GM12878 (cell line): ENCODE measurements at regions not wholly inside any gene's neighbourhood (a gene's known extent, or its start where the extent isn't known, plus 50 kb on each side); places are given as distances from the start of the nearest gene placed in this dataset.

ENCODE experiments used
- ATAC-seq: fragments of 200-7000 bp; cut with Tn5 transposase; 3 replicates; pipeline ENCODE4 v1.9.1; 2020; ENCODE audit warnings: mild to moderate bottlenecking, moderate library complexity
- BruUV-seq: library from RNA; stranded (reverse); fragments of 400-500 nt; replicated peaks from 2 replicates; lab custom pipeline; 2021; lab: Mats Ljungman, UMichigan
- CTCF ChIA-PET: fragments of 300-600 bp; sonication (Branson Sonifier 250); formaldehyde crosslinking; extraction: SDS; loops from one replicate; lab custom pipeline; 2021; ENCODE audit warnings: inconsistent platforms; lab: Yijun Ruan, JAX
- POLR2A ChIA-PET: fragments of 350-600 bp; formaldehyde crosslinking; extraction: SDS; loops from one replicate; lab custom pipeline; 2021; ENCODE audit warnings: inconsistent platforms; lab: Charles Lee
- RAD21 ChIA-PET: fragments of 300-600 bp; sonication (Branson Sonifier 250); formaldehyde crosslinking; loops from one replicate; lab custom pipeline; 2023; ENCODE audit warnings: antibody characterized with exemption; ENCODE audit not compliant: unreplicated experiment; lab: Charles Lee
- SMC1A ChIA-PET: fragments of 300-600 bp; sonication (Branson Sonifier 250); formaldehyde crosslinking; loops from one replicate; lab custom pipeline; 2023; ENCODE audit not compliant: unreplicated experiment, uncharacterized antibody; lab: Charles Lee
- DNase-seq: peaks from one replicate; pipeline ENCODE4 v3.0.0-alpha.2; 2011; ENCODE audit warnings: low read depth, low spot score
- FAIRE-seq: peaks from 3 replicates; lab custom pipeline; 2011; peaks lifted over from hg19 to GRCh38; lab: Jason Lieb, UNC
- H2AFZ ChIP-seq: 2 replicates; pipeline ENCODE4 v1.6.0; 2011; ENCODE audit warnings: low read depth, low read length, control low read depth; ENCODE audit not compliant: control insufficient read depth
- H3K27ac ChIP-seq: 2 replicates; pipeline ENCODE4 v1.5.1; 2011; ENCODE audit warnings: control low read depth; ENCODE audit not compliant: control insufficient read depth, insufficient read depth
- H3K27me3 ChIP-seq, 2 experiments: replicated peaks in 1 of 2; 2 replicates each; pipeline versions ENCODE4 v1.6.0 to v1.6.1; 2011; ENCODE audit warnings: low read length in 1 of 2; ENCODE audit not compliant: control insufficient read depth in 2 of 2, insufficient read depth in 2 of 2
- H3K36me3 ChIP-seq, 2 experiments: 2 replicates each; pipeline ENCODE4 v1.5.1; 2011; ENCODE audit warnings: low read length in 1 of 2; ENCODE audit not compliant: control insufficient read depth in 2 of 2, insufficient read depth in 2 of 2
- H3K4me1 ChIP-seq: 2 replicates; pipeline ENCODE4 v1.6.1; 2011; ENCODE audit warnings: mild to moderate bottlenecking, low read length, moderate library complexity, mixed read lengths; ENCODE audit not compliant: control insufficient read depth, insufficient read depth
- H3K4me2 ChIP-seq: 2 replicates; pipeline ENCODE4 v1.6.0; 2011; ENCODE audit warnings: control low read depth; ENCODE audit not compliant: control insufficient read depth, insufficient read depth
- H3K4me3 ChIP-seq: fragments of 200-600 bp; sonication (generic); 2 replicates; pipeline ENCODE4 v1.5.1; 2016
- H3K79me2 ChIP-seq: 2 replicates; pipeline ENCODE4 v1.6.0; 2011; ENCODE audit warnings: low read length; ENCODE audit not compliant: control insufficient read depth, insufficient read depth
- H3K9ac ChIP-seq: 2 replicates; pipeline ENCODE4 v1.8.0; 2011; ENCODE audit warnings: low read length, control low read depth, mixed read lengths; ENCODE audit not compliant: control insufficient read depth, insufficient read depth
- H3K9me3 ChIP-seq: replicated peaks from 3 replicates; pipeline ENCODE4 v1.5.1; 2011; ENCODE audit warnings: mild to moderate bottlenecking, low read length; ENCODE audit not compliant: control insufficient read depth, insufficient read depth
- H4K20me1 ChIP-seq: 2 replicates; pipeline ENCODE4 v1.6.0; 2011; ENCODE audit not compliant: control insufficient read depth, insufficient read depth
- CHD2 ChIP-seq: IDR thresholded peaks from 2 replicates; pipeline ENCODE4 v1.6.1; 2011; ENCODE audit warnings: low read depth, low read length, improper control_type of control experiment, borderline replicate concordance
- E2F8 ChIP-seq: fragments of 450-650 bp; IDR thresholded peaks from 2 replicates; pipeline ENCODE4 v1.6.1; 2018; ENCODE audit warnings: mild to moderate bottlenecking, low read depth, moderate library complexity; ENCODE audit not compliant: partially characterized antibody
- EZH2 ChIP-seq: IDR thresholded peaks from 2 replicates; pipeline ENCODE4 v1.6.1; 2012; ENCODE audit warnings: low read depth, mild to moderate bottlenecking, control low read depth, inconsistent platforms, low read length, borderline replicate concordance; ENCODE audit not compliant: control insufficient read depth
- FOS ChIP-seq: IDR thresholded peaks from 3 replicates; pipeline ENCODE4 v1.6.1; 2011; ENCODE audit warnings: borderline replicate concordance; ENCODE audit not compliant: insufficient read length; ENCODE audit errors: extremely low read depth
- FOXK2 ChIP-seq: fragments of 450-650 bp; IDR thresholded peaks from 2 replicates; pipeline ENCODE4 v1.6.1; 2017; ENCODE audit warnings: mild to moderate bottlenecking, moderate library complexity
- IRF5 ChIP-seq: fragments of 450-650 bp; IDR thresholded peaks from 2 replicates; pipeline ENCODE4 v1.6.1; 2017; ENCODE audit warnings: borderline replicate concordance
- NRF1 ChIP-seq: conservative IDR thresholded peaks from 2 replicates; pipeline ENCODE4 v1.6.1; 2011; ENCODE audit warnings: mild to moderate bottlenecking, low read depth, low read length, improper control_type of control experiment
- SMAD1 ChIP-seq: fragments of 450-650 bp; IDR thresholded peaks from 2 replicates; pipeline ENCODE4 v1.6.1; 2018; ENCODE audit warnings: mild to moderate bottlenecking, low read depth; ENCODE audit not compliant: partially characterized antibody
- SMAD5 ChIP-seq: IDR thresholded peaks from 2 replicates; pipeline ENCODE4 v1.6.1; 2016; ENCODE audit warnings: antibody characterized with exemption, low read depth
- STAT1 ChIP-seq: fragments of 450-650 bp; conservative IDR thresholded peaks from 2 replicates; pipeline ENCODE4 v1.6.1; 2014; ENCODE audit warnings: antibody characterized with exemption, mild to moderate bottlenecking
- WGBS: methylation state at CpG from one replicate; pipeline ENCODE4 v1.1.6; 2016; ENCODE audit warnings: low lambda C conversion rate; ENCODE audit not compliant: insufficient replicate concordance, insufficient coverage; ENCODE audit errors: missing lambda C conversion rate; 5-methylcytosine and 5-hydroxymethylcytosine counted together
- in situ Hi-C: fragments of 300-500 bp; cut with MboI; formaldehyde crosslinking; loops from 9 replicates; pipeline ENCODE4 v1.14.3; 2018; ENCODE audit warnings: mixed read lengths
- intact Hi-C: fragments of 100-400 bp; cut with micrococcal nuclease; formaldehyde crosslinking; loops from one replicate; pipeline ENCODE4 v1.14.2; 2022; ENCODE audit not compliant: unreplicated experiment
- TF ChIP-seq, protein P1 (sequence below): fragments of 450-650 bp; IDR thresholded peaks from 2 replicates; pipeline ENCODE4 v1.6.1; 2016; ENCODE audit warnings: mild to moderate bottlenecking

- Histone ChIP-seq H3K4me2 (no peak overlapping the region), H3K36me3 (no peaks in the 10 kb centered on the region), H3K9ac (no peak overlapping the region), H3K27ac (no peak overlapping the region), H3K79me2 (no peaks in the 10 kb centered on the region), H3K27me3 (no peaks in the 10 kb centered on the region), H3K4me3 (no peak overlapping the region), H3K9me3 (no peaks in the 10 kb centered on the region), H3K4me1 (no peaks in the 10 kb centered on the region), H4K20me1 (no peaks in the 10 kb centered on the region), H2AFZ (no peak overlapping the region)
- POLR2A ChIA-PET = no interaction called here
- ATAC-seq (no peak), DNase-seq (no peak), FAIRE-seq (no peak)
- 28% methylated on average over 3 of the region's 3 CpGs for WGBS
- BruUV-seq = no TSS peak
- intact Hi-C loops (no loop called here), in situ Hi-C loops (no loop called here)
- SMC1A ChIA-PET = no interaction called here
- no peak for TF ChIP-seq FOXK2
- no peak for TF ChIP-seq SMAD1
- no peak for TF ChIP-seq IRF5
- TF ChIP-seq, protein P1, sequence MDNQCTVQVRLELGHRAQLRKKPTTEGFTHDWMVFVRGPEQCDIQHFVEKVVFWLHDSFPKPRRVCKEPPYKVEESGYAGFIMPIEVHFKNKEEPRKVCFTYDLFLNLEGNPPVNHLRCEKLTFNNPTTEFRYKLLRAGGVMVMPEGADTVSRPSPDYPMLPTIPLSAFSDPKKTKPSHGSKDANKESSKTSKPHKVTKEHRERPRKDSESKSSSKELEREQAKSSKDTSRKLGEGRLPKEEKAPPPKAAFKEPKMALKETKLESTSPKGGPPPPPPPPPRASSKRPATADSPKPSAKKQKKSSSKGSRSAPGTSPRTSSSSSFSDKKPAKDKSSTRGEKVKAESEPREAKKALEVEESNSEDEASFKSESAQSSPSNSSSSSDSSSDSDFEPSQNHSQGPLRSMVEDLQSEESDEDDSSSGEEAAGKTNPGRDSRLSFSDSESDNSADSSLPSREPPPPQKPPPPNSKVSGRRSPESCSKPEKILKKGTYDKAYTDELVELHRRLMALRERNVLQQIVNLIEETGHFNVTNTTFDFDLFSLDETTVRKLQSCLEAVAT = no peak
- TF ChIP-seq E2F8 = no peak
- no peak for TF ChIP-seq SMAD5
- no peak for TF ChIP-seq NRF1
- TF ChIP-seq EZH2 = no peak
- TF ChIP-seq CHD2 = no peak
- no peak for TF ChIP-seq STAT1
- no peak for TF ChIP-seq FOS
- CTCF ChIA-PET = no interaction called here
- RAD21 ChIA-PET = no interaction called here
Observed at GRCh38 chr2:19140463-19141208, 217.8 kb downstream of the OSR1 start.
